ENCODE measurements at regions not wholly inside any gene's neighbourhood (a gene's known extent, or its start where the extent isn't known, plus 50 kb on each side); places are given as distances from the start of the nearest gene placed in this dataset.

DNA sequence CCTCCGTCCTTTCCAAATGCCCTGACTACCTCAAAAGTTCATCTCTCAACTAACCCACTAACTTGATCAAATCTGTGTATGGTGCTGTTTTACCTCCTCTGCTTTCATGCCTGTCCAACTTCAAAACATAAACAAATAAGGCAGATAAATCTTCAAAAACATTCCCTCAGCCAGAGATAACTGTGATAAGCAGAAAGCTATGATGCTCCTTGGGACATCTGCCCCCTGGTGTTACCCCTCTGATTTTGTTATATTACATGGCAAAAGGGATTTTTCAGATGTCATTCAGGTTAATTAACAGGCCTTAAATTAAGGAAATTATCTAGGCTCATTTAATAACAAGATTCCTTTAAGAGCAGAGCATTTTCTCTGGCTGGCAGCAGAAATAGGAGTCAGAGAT lies 810.8 kb upstream of the CHAC2 start:
- TF ChIP-seq, protein P1, sequence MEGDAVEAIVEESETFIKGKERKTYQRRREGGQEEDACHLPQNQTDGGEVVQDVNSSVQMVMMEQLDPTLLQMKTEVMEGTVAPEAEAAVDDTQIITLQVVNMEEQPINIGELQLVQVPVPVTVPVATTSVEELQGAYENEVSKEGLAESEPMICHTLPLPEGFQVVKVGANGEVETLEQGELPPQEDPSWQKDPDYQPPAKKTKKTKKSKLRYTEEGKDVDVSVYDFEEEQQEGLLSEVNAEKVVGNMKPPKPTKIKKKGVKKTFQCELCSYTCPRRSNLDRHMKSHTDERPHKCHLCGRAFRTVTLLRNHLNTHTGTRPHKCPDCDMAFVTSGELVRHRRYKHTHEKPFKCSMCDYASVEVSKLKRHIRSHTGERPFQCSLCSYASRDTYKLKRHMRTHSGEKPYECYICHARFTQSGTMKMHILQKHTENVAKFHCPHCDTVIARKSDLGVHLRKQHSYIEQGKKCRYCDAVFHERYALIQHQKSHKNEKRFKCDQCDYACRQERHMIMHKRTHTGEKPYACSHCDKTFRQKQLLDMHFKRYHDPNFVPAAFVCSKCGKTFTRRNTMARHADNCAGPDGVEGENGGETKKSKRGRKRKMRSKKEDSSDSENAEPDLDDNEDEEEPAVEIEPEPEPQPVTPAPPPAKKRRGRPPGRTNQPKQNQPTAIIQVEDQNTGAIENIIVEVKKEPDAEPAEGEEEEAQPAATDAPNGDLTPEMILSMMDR (IDR thresholded peaks at IDR 0.05), result no peak
- ATAC-seq (ENCODE audit: low FRiP score) (no peak), DNase-seq (ENCODE audit: low spot score) (no peak)

DNA sequence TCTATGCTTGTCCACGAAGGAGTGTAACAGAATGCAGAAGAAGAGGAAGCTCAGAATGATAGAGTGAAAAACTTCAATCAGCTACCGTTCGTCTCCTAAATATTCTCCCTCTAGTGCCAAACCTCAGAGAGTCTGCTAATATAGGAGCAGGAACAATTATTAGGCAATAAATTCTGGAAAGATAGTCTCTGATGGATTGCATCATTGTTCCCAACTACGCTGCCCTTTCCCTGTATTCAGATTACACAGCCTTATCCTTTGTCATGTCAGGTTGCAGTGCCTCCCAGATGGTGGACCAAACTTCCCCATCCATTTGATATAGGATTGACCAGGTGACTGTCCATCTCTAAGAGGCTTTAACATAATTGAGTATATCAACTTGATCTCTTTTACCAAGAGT lies 811.5 kb upstream of the CHAC2 start:
- TF ChIP-seq, protein P1 (IDR thresholded peaks at IDR 0.05), result no peak
- DNase-seq (ENCODE audit: low spot score) (no peak), ATAC-seq (ENCODE audit: low FRiP score) (no peak)

DNA sequence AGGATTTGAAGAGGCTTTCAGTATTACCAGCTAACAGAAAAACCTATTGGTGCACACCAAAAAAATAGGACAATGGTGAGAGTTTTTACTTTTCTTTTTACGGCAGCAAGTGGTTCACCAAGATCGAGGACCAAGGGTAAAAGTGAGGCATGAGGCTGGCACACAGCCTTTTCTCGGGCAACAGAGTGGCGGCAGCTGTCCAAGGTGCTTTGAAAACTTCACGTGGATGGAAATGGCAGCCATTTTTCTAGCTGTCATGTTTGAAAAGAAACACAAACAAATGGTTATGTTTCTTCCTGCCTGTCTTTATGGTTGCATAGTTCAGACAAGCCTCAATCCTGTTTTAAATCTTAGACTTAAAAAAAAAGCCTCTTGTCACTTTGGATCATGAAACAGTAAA lies 812.5 kb upstream of the CHAC2 start:
- TF ChIP-seq, protein P1 (IDR thresholded peaks at IDR 0.05), result no peak
- ATAC-seq (ENCODE audit: low FRiP score) (no peak), DNase-seq (ENCODE audit: low spot score) (no peak)

DNA sequence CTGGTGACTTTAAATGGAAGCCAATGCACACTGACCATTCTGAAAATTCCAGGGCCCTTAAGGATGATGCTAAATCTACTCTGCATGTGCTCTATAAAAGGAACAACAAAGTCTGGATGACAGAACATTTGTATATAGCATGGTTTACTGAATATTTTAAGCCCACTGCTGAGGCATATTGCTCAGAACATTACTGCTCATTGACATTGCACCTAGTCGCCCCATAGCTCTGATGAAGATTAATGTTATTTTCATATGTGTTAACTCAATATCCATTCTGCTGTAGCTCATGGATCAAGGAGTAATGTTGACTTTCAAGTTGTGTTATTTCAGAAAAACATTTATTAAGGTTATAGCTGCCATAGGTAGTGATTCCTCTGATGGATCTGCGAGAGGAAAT lies 827.5 kb upstream of the CHAC2 start:
- TF ChIP-seq, protein P1 (IDR thresholded peaks at IDR 0.05), result no peak
- no peak for ATAC-seq (ENCODE audit: low FRiP score)

DNA sequence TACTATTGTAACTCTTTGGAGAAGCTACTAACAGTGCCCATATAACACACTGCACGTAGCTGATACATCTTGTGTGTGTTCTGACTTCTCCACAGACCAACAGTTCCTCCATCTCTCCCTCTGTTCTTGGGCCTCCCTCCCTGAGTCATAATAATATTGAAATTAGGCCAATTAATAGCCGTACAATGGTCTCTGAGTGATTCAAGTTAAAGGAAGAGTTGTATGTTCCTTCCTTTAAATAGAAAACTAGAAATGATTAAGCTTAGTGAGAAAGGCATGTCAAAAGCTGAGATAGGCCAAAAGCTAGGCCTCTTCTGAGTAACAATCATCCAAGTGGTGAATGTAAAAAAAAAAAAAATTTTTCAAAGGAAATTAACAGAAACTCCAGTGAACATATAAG lies 828.4 kb upstream of the CHAC2 start:
- TF ChIP-seq, protein P1 (IDR thresholded peaks at IDR 0.05), result no peak
- ATAC-seq (ENCODE audit: low FRiP score) (no peak), DNase-seq (ENCODE audit: low spot score) (no peak)

More for the DNA sequence above, 827.5 kb upstream of the CHAC2 start:
- DNase-seq (ENCODE audit: low spot score), result no peak

DNA sequence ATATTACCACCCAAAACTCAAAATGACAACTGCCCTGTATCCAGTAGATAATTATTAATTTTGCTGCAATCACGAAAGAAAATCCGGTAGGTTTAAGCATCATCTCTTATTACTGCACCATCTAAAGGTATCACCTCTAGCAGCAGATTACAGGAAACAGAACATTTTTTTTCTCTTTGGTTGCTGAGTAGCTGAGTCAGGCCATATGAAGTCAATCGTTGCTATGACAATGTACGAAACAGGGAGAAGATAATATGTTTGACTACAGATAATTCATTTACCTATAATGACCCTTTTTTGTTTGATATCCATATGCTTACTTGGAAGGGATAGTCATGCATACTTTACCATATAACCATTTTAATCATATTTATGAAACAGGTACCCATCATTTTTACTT lies 831.6 kb upstream of the CHAC2 start:
- DNase-seq (ENCODE audit: low spot score), result no peak
- no peak for ATAC-seq (ENCODE audit: low FRiP score)
- TF ChIP-seq, protein P1 (IDR thresholded peaks at IDR 0.05), result no peak

DNA sequence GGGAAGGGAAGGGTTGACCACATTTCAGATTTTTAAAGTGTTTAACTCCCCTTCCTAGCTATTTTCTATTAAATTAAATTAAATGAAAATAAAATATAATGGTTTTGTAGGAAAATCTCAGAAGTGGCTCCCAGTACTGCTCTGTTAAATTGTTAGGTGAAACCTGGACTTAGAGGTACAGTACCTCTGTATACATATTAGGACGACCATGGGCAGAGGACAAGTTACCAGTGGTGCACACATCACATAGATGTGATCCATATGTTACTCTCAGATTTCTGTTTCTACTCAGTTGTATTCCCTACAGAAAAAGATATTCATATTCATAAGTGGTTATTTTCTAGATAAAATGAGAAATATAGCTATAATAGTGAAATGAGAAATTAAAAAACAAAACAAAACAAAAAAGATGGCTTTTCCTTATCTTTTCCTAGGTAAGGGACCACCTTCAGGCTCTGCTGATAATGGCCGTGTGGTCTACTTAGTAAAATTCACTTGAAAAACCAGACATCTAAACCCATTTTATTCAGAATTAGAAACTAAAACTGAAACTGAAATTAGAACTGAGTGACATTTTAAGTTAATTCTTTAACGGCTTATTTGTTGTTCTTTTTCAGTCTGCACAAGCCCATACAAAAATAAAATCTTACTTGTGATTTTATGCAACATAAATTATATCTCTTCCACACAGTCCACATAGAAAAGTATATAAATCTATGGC lies 832.5 kb upstream of the CHAC2 start:
- ATAC-seq (ENCODE audit: low FRiP score) (no peak), DNase-seq (ENCODE audit: low spot score) (no peak)
- TF ChIP-seq, protein P1 (IDR thresholded peaks at IDR 0.05), result no peak

Data from omental fat pad (tissue), 3 donors.